Astrocyte of the cerebellum (primary cell): ENCODE measurements at regions not wholly inside any gene's neighbourhood (a gene's known extent, or its start where the extent isn't known, plus 50 kb on each side); places are given as distances from the start of the nearest gene placed in this dataset.

Source experiments
- DNase-seq: peaks from one replicate; pipeline ENCODE4 v3.0.0-alpha.2; 2011; ENCODE audit warnings: low read depth
- H3K4me3 ChIP-seq: 2 replicates; pipeline ENCODE4 v1.5.1; 2011; ENCODE audit warnings: mild to moderate bottlenecking, low read depth, low read length, moderate library complexity
- CTCF ChIP-seq: IDR thresholded peaks from 2 replicates; pipeline ENCODE4 v1.5.1; 2012; ENCODE audit warnings: low read length, low read depth, moderate library complexity, mild to moderate bottlenecking; ENCODE audit errors: missing control alignments
- in situ Hi-C: cut with HindIII; loops from 2 replicates; pipeline ENCODE4 v1.10.0; 2017; ENCODE audit warnings: low sequenced_read_pairs

GRCh38 chr22:35488513-35488912 is 52.1 kb upstream of the RASD2 start:
- no peak for DNase-seq
- no peak for TF ChIP-seq CTCF
- no peak overlapping the region for H3K4me3 ChIP-seq
- in situ Hi-C loops = no loop called here

- TF ChIP-seq CTCF = no peak
- H3K4me3 ChIP-seq = no peak overlapping the region
- DNase-seq = no peak
- in situ Hi-C loops = no loop called here
These were observed 51.4 kb upstream of the RASD2 start for GRCh38 chr22:35489239-35489638.
